PC-3 (cell line): ENCODE measurements at regions not wholly inside any gene's neighbourhood (a gene's known extent, or its start where the extent isn't known, plus 50 kb on each side); places are given as distances from the start of the nearest gene placed in this dataset.

Experiments used
- CTCF ChIP-seq: fragments of 300-600 bp; sonication (generic); conservative IDR thresholded peaks from 2 replicates; pipeline ENCODE4 v1.5.1; 2017; ENCODE audit warnings: antibody characterized with exemption, low read depth, mild to moderate bottlenecking, low read length
- EZH2phosphoT487 ChIP-seq: fragments of 300-600 bp; sonication (generic); IDR thresholded peaks from 2 replicates; pipeline ENCODE4 v1.6.1; 2018; ENCODE audit warnings: mild to moderate bottlenecking, antibody characterized with exemption, low read length, borderline replicate concordance

GRCh38 chr5:162858770-162859169 lies 578.6 kb upstream of the CCNG1 start:
- TF ChIP-seq CTCF: no peak
- TF ChIP-seq EZH2phosphoT487: no peak
